ENCODE measurements at regions not wholly inside any gene's neighbourhood (a gene's known extent, or its start where the extent isn't known, plus 50 kb on each side); places are given as distances from the start of the nearest gene placed in this dataset.

DNA sequence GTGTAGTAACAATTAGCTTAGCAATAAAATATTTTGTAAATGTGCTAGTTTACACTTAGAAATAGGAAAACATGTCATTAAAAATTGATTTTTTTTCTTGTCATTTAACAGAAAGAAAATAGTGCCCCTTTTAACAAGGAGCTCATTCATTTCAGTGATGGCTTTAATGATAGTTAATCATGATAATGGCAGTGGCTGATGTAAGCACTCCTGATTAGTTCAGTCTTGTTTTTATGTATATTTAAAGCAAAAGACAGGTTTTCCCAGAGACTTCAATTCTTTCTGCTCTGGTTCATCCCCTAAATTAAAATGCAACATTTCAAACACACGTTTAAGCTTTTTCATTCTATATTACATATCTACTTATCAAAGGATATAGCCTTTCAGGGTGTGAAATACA, 1039.5 kb upstream of the PCDH7 start:
- H3K36me3 ChIP-seq (replicated peaks in 1 of 2; ENCODE audit: control extremely low read depth in 1 of 2, control insufficient read depth in 1 of 2, extremely low read depth in 1 of 2, insufficient read depth in 2 of 2, low read length in 1 of 2): no peaks in the 10 kb centered on the region
- H4K20me1 ChIP-seq (ENCODE audit: control insufficient read depth, insufficient read depth, low read length, poor library complexity, severe bottlenecking): no peaks in the 10 kb centered on the region
- ChIA-PET CTCF (no interaction called here), POLR2A (no interaction called here)
- no peaks in the 10 kb centered on the region for H3K4me1 Mint-ChIP-seq
- H2AFZ ChIP-seq (ENCODE audit: insufficient read depth, low read depth, low read length, poor library complexity, severe bottlenecking): no peak overlapping the region
- DNase-seq (no peak), ATAC-seq (ENCODE audit: low read depth) (no peak)
- no peaks in the 10 kb centered on the region for H3K4me1 ChIP-seq (ENCODE audit: control insufficient read depth in 2 of 2, insufficient read depth in 2 of 2, low read length in 2 of 2)
- no peak overlapping the region for H3K4me3 ChIP-seq (ENCODE audit: control extremely low read depth in 1 of 5, extremely low read depth in 1 of 5, insufficient read depth in 1 of 5, low read depth in 2 of 5, low read length in 4 of 5)
- no peak overlapping the region for H3K4me3 Mint-ChIP-seq
- H3K4me2 ChIP-seq (replicated peaks; ENCODE audit: low read depth, low read length, poor library complexity, severe bottlenecking): no peak overlapping the region
- no peaks in the 10 kb centered on the region for H3K79me2 ChIP-seq (ENCODE audit: control insufficient read depth, insufficient read depth, low read length)
- no peak overlapping the region for H3K27ac Mint-ChIP-seq
- no peak overlapping the region for H3K27ac ChIP-seq (ENCODE audit: low read length in 2 of 2)
- H3K27me3 ChIP-seq (replicated peaks in 1 of 4; ENCODE audit: control extremely low read depth in 1 of 4, control insufficient read depth in 3 of 4, insufficient read depth in 4 of 4, low read length in 3 of 4): no peaks in the 10 kb centered on the region
- H3K27me3 Mint-ChIP-seq: no peaks in the 10 kb centered on the region
- H3K9me3 Mint-ChIP-seq (ENCODE audit: insufficient read depth): no peaks in the 10 kb centered on the region
- intact Hi-C loops (cut with micrococcal nuclease): no loop called here
- H3K9ac ChIP-seq (ENCODE audit: low read length): no peak overlapping the region
- TF ChIP-seq, protein P1, sequence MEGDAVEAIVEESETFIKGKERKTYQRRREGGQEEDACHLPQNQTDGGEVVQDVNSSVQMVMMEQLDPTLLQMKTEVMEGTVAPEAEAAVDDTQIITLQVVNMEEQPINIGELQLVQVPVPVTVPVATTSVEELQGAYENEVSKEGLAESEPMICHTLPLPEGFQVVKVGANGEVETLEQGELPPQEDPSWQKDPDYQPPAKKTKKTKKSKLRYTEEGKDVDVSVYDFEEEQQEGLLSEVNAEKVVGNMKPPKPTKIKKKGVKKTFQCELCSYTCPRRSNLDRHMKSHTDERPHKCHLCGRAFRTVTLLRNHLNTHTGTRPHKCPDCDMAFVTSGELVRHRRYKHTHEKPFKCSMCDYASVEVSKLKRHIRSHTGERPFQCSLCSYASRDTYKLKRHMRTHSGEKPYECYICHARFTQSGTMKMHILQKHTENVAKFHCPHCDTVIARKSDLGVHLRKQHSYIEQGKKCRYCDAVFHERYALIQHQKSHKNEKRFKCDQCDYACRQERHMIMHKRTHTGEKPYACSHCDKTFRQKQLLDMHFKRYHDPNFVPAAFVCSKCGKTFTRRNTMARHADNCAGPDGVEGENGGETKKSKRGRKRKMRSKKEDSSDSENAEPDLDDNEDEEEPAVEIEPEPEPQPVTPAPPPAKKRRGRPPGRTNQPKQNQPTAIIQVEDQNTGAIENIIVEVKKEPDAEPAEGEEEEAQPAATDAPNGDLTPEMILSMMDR (IDR thresholded peaks at IDR 0.05): no peak
- TF ChIP-seq EZH2 (IDR thresholded peaks at IDR 0.05; ENCODE audit: borderline replicate concordance, insufficient read depth, low read depth, low read length, poor library complexity, severe bottlenecking): no peak
- no CpG with 5 or more reads among the region's 1 CpG for WGBS (ENCODE audit: insufficient coverage)
- no peaks in the 10 kb centered on the region for H3K9me3 ChIP-seq (ENCODE audit: control extremely low read depth in 1 of 3, control insufficient read depth in 2 of 3, insufficient read depth in 1 of 3, low read length in 2 of 3)

DNA sequence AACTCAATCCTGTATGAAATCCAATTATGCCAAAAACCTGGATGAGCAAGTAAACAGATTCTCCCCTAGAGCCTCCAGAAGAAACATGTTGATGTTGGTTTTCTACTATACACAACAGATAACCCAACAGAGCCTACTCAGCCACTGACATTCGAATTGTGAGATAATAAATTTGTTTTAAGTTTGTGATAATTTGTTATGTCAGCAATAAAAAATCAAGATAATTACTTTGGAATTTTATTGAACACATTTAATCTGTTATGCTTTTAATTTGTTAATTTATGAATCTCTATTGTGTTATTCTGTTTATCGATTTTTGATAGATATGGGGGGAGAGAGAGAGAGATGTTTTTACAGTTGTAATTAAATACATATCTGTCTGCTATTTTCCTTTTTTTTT, 1016.1 kb upstream of the PCDH7 start:
- whole genome bisulfite sequencing (ENCODE audit: insufficient coverage): no CpG with 5 or more reads among the region's 2 CpGs

More for the DNA sequence above, 1016.1 kb upstream of the PCDH7 start:
- H3K27me3 Mint-ChIP-seq: no peaks in the 10 kb centered on the region
- TF ChIP-seq, protein P1 (IDR thresholded peaks at IDR 0.05): no peak
- no peak for TF ChIP-seq EZH2 (IDR thresholded peaks at IDR 0.05; ENCODE audit: borderline replicate concordance, insufficient read depth, low read depth, low read length, poor library complexity, severe bottlenecking)
- H3K4me1 ChIP-seq (ENCODE audit: control insufficient read depth in 2 of 2, insufficient read depth in 2 of 2, low read length in 2 of 2): no peaks in the 10 kb centered on the region
- H3K36me3 ChIP-seq (replicated peaks in 1 of 2; ENCODE audit: control extremely low read depth in 1 of 2, control insufficient read depth in 1 of 2, extremely low read depth in 1 of 2, insufficient read depth in 2 of 2, low read length in 1 of 2): no peaks in the 10 kb centered on the region
- H3K9ac ChIP-seq (ENCODE audit: low read length): no peak overlapping the region
- H3K27me3 ChIP-seq (replicated peaks in 1 of 4; ENCODE audit: control extremely low read depth in 1 of 4, control insufficient read depth in 3 of 4, insufficient read depth in 4 of 4, low read length in 3 of 4): no peaks in the 10 kb centered on the region
- H3K27ac Mint-ChIP-seq: no peak overlapping the region
- H2AFZ ChIP-seq (ENCODE audit: insufficient read depth, low read depth, low read length, poor library complexity, severe bottlenecking): no peak overlapping the region
- no peaks in the 10 kb centered on the region for H3K4me1 Mint-ChIP-seq
- H3K9me3 ChIP-seq (ENCODE audit: control extremely low read depth in 1 of 3, control insufficient read depth in 2 of 3, insufficient read depth in 1 of 3, low read length in 2 of 3): peaks cover 0 to 8% (median 3%) of the 10 kb centered on the region in 3 donors
- no peak for DNase-seq
- no peak overlapping the region for H3K4me2 ChIP-seq (replicated peaks; ENCODE audit: low read depth, low read length, poor library complexity, severe bottlenecking)
- ChIA-PET CTCF (no interaction called here), POLR2A (no interaction called here)
- H4K20me1 ChIP-seq (ENCODE audit: control insufficient read depth, insufficient read depth, low read length, poor library complexity, severe bottlenecking): no peaks in the 10 kb centered on the region
- no peak overlapping the region for H3K4me3 Mint-ChIP-seq
- peaks cover 4% of the 10 kb centered on the region for H3K9me3 Mint-ChIP-seq (ENCODE audit: insufficient read depth)
- no peak overlapping the region for H3K27ac ChIP-seq (ENCODE audit: low read length in 2 of 2)
- H3K4me3 ChIP-seq (ENCODE audit: control extremely low read depth in 1 of 5, extremely low read depth in 1 of 5, insufficient read depth in 1 of 5, low read depth in 2 of 5, low read length in 4 of 5): no peak overlapping the region
- intact Hi-C loops (cut with micrococcal nuclease): no loop called here
- H3K79me2 ChIP-seq (ENCODE audit: control insufficient read depth, insufficient read depth, low read length): no peaks in the 10 kb centered on the region
- no peak for ATAC-seq (ENCODE audit: low read depth)

Data from B cell (primary cell).